GM23338 (cell line): ENCODE measurements at regions not wholly inside any gene's neighbourhood (a gene's known extent, or its start where the extent isn't known, plus 50 kb on each side); places are given as distances from the start of the nearest gene placed in this dataset.

Experiments used
- ATAC-seq: fragments of 200-7000 bp; cut with Tn5 transposase; 3 replicates; pipeline ENCODE4 v1.9.1; 2020
- DNase-seq: peaks from one replicate; pipeline ENCODE4 v3.0.0-alpha.2; 2015; ENCODE audit warnings: low spot score
- H2AFZ ChIP-seq: fragments of 200-600 bp; sonication (generic); 2 replicates; pipeline ENCODE4 v1.8.0; 2016; ENCODE audit warnings: antibody characterized with exemption, mild to moderate bottlenecking, moderate library complexity
- H3F3A ChIP-seq: fragments of 200-600 bp; sonication (generic); replicated peaks from 2 replicates; pipeline ENCODE4 v1.8.0; 2017; ENCODE audit warnings: antibody characterized with exemption, mixed run types, low read depth
- H3K27ac ChIP-seq: fragments of 200-600 bp; sonication (generic); 2 replicates; pipeline ENCODE4 v1.6.1; 2016; ENCODE audit warnings: low read depth
- H3K27me3 ChIP-seq: fragments of 200-600 bp; sonication (generic); 2 replicates; pipeline ENCODE4 v1.8.0; 2016; ENCODE audit warnings: mild to moderate bottlenecking, mixed run types, moderate library complexity; ENCODE audit not compliant: insufficient read depth
- H3K36me3 ChIP-seq: fragments of 200-600 bp; sonication (generic); 2 replicates; pipeline ENCODE4 v1.8.0; 2016; ENCODE audit warnings: mild to moderate bottlenecking; ENCODE audit not compliant: insufficient read depth
- H3K4me1 ChIP-seq: fragments of 200-600 bp; sonication (generic); 2 replicates; pipeline ENCODE4 v1.8.0; 2016; ENCODE audit warnings: mild to moderate bottlenecking, moderate library complexity; ENCODE audit not compliant: insufficient read depth
- H3K4me2 ChIP-seq: fragments of 200-600 bp; sonication (generic); 2 replicates; pipeline ENCODE4 v1.7.1; 2017; ENCODE audit warnings: mixed run types
- H3K4me3 ChIP-seq: fragments of 200-600 bp; sonication (generic); 2 replicates; pipeline ENCODE4 v1.6.1; 2016; ENCODE audit warnings: mixed run types
- H3K79me2 ChIP-seq: fragments of 200-600 bp; sonication (generic); replicated peaks from 2 replicates; pipeline ENCODE4 v1.8.0; 2017; ENCODE audit warnings: mild to moderate bottlenecking; ENCODE audit not compliant: insufficient read depth
- H3K9me2 ChIP-seq: fragments of 200-600 bp; sonication (generic); 2 replicates; pipeline ENCODE4 v1.8.0; 2017; ENCODE audit not compliant: insufficient read depth
- H4K20me1 ChIP-seq: fragments of 200-600 bp; sonication (generic); replicated peaks from 2 replicates; pipeline ENCODE4 v1.8.0; 2017; ENCODE audit warnings: mild to moderate bottlenecking; ENCODE audit not compliant: insufficient read depth
- H3K27ac Mint-ChIP-seq: 2 replicates; pipeline ENCODE4 v1.8.0; 2020; ENCODE audit warnings: inconsistent platforms, mild to moderate bottlenecking, moderate library complexity, mixed read lengths
- H3K27me3 Mint-ChIP-seq: 3 replicates; pipeline ENCODE4 v1.8.0; 2022; ENCODE audit warnings: low read depth, mild to moderate bottlenecking, moderate library complexity, mixed read lengths, inconsistent platforms; ENCODE audit not compliant: insufficient read depth, poor library complexity
- H3K36me3 Mint-ChIP-seq: 3 replicates; pipeline ENCODE4 v1.8.0; 2021; ENCODE audit warnings: low read depth, mild to moderate bottlenecking, inconsistent platforms, moderate library complexity, mixed read lengths
- H3K4me1 Mint-ChIP-seq: 3 replicates; pipeline ENCODE4 v1.8.0; 2020; ENCODE audit warnings: mild to moderate bottlenecking, inconsistent platforms, mixed read lengths
- H3K4me3 Mint-ChIP-seq: 3 replicates; pipeline ENCODE4 v1.8.0; 2021; ENCODE audit warnings: moderate library complexity, mild to moderate bottlenecking, inconsistent platforms, mixed read lengths
- H3K9me3 Mint-ChIP-seq: 3 replicates; pipeline ENCODE4 v1.8.0; 2020; ENCODE audit warnings: moderate library complexity, mild to moderate bottlenecking, inconsistent platforms, mixed read lengths
- CREB1 ChIP-seq: fragments of 250-450 bp; sonication (Bioruptor Pico); IDR thresholded peaks from 2 replicates; pipeline ENCODE4 v1.5.0; 2020; ENCODE audit warnings: low read depth, mild to moderate bottlenecking, moderate library complexity
- CTCF ChIP-seq, 2 experiments: fragments of 200-600 bp in 1 of 2; sonication (generic) in 1 of 2; conservative IDR thresholded peaks; 2 replicates each; pipeline versions ENCODE4 v1.5.1 to v1.6.1; 2016 to 2017; ENCODE audit warnings: antibody characterized with exemption in 2 of 2, low read depth in 2 of 2, mild to moderate bottlenecking in 2 of 2, moderate library complexity in 1 of 2
- EZH2 ChIP-seq: fragments of 200-600 bp; sonication (generic); IDR thresholded peaks from one replicate; pipeline ENCODE4 v1.8.0; 2017; ENCODE audit warnings: antibody characterized with exemption, mild to moderate bottlenecking, low read depth; ENCODE audit not compliant: unreplicated experiment
- EZH2phosphoT487 ChIP-seq: fragments of 200-600 bp; sonication (generic); IDR thresholded peaks from one replicate; pipeline ENCODE4 v1.8.1; 2018; ENCODE audit warnings: antibody characterized with exemption; ENCODE audit not compliant: unreplicated experiment
- JUNB ChIP-seq: IDR thresholded peaks from one replicate; pipeline ENCODE4 v1.6.1; 2016; ENCODE audit warnings: antibody characterized with exemption; ENCODE audit not compliant: unreplicated experiment
- NANOG ChIP-seq: IDR thresholded peaks from 2 replicates; pipeline ENCODE4 v1.6.1; 2016; ENCODE audit warnings: antibody characterized with exemption, borderline replicate concordance
- POLR2AphosphoS5 ChIP-seq: IDR thresholded peaks from 2 replicates; pipeline ENCODE4 v1.6.1; 2016; ENCODE audit warnings: antibody characterized with exemption, low read depth
- REST ChIP-seq: IDR thresholded peaks from one replicate; pipeline ENCODE4 v1.6.1; 2018; ENCODE audit warnings: antibody characterized with exemption; ENCODE audit not compliant: unreplicated experiment
- ZNF114 ChIP-seq: fragments of 250-450 bp; sonication (Bioruptor Pico); IDR thresholded peaks from 2 replicates; pipeline ENCODE4 v1.5.0; 2020; ENCODE audit warnings: mild to moderate bottlenecking, moderate library complexity
- ZNF331 ChIP-seq: fragments of 250-450 bp; sonication (Bioruptor Pico); IDR thresholded peaks from 2 replicates; pipeline ENCODE4 v1.5.0; 2020; ENCODE audit warnings: low read depth, mild to moderate bottlenecking, moderate library complexity
- TF ChIP-seq, protein P1 (sequence below): fragments of 250-450 bp; sonication (Bioruptor Pico); IDR thresholded peaks from 2 replicates; pipeline ENCODE4 v1.5.0; 2020; ENCODE audit warnings: mild to moderate bottlenecking, moderate library complexity

DNA sequence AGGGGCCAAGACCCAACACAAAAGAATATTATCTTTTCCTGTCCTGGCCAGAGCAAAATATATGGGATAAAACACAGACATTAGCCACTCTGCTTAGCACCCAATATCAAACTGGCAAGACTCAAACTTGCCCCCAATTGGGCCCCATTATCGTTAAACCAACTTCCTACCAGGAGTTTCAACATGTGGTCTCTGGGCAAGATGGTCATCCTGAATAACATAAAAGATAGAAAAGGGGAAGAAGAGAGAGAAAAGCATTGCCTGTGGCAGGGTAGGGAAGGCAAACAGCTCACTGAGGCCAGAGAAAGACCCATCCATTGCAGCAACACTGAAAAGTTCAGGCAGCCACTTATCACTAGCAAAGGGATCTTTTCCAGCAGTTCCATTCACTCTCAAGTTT lies 502.1 kb downstream of the KIF2B start (continued):
- TF ChIP-seq REST = no peak

DNA sequence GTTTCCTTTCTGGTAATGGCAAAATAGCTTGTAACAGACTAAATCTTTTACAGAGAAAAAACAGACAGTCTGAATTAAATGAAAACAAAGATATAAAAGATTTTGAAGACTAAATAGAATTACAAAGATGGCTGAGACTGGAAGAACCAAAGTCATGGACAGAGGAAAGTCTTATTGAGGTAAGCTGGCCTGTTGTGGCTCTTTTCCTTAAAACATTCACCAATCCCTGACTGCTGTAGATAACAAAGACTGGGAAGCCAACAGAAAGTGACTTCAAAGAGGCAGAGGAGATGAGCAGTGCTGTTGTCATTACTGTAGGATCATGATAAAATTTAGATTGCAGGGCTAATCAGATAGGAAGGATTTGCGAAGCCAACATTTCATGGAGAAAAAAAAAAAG lies 517.0 kb downstream of the KIF2B start:
- Histone ChIP-seq H3K36me3 (peaks cover 4% of the 10 kb centered on the region; the same call in 1 of the 2 replicates), H3K4me2 (no peak overlapping the region), H3K27ac (no peak overlapping the region), H3K9me2 (0 out of 2 replicates have a peak, but pooled peaks cover 4% of the 10 kb centered on the region), H4K20me1 (no peaks in the 10 kb centered on the region), H3K27me3 (no peaks in the 10 kb centered on the region), H3K4me1 (peaks cover 23% of the 10 kb centered on the region), H2AFZ (no peak overlapping the region), H3F3A (no peaks in the 10 kb centered on the region), H3K79me2 (no peaks in the 10 kb centered on the region; the same call in 1 of the 2 replicates), H3K4me3 (no peak overlapping the region)
- no peak overlapping the region; the same call in 1 of the 2 replicates for H3K27ac Mint-ChIP-seq
- H3K27me3 Mint-ChIP-seq = peaks cover 2% of the 10 kb centered on the region
- ATAC-seq = no peak
- peaks cover 20% of the 10 kb centered on the region for H3K9me3 Mint-ChIP-seq
- no peak overlapping the region for H3K4me3 Mint-ChIP-seq
- H3K36me3 Mint-ChIP-seq = peaks cover 26% of the 10 kb centered on the region
- no peak for DNase-seq
- peaks cover 15% of the 10 kb centered on the region for H3K4me1 Mint-ChIP-seq
- TF ChIP-seq, protein P1, sequence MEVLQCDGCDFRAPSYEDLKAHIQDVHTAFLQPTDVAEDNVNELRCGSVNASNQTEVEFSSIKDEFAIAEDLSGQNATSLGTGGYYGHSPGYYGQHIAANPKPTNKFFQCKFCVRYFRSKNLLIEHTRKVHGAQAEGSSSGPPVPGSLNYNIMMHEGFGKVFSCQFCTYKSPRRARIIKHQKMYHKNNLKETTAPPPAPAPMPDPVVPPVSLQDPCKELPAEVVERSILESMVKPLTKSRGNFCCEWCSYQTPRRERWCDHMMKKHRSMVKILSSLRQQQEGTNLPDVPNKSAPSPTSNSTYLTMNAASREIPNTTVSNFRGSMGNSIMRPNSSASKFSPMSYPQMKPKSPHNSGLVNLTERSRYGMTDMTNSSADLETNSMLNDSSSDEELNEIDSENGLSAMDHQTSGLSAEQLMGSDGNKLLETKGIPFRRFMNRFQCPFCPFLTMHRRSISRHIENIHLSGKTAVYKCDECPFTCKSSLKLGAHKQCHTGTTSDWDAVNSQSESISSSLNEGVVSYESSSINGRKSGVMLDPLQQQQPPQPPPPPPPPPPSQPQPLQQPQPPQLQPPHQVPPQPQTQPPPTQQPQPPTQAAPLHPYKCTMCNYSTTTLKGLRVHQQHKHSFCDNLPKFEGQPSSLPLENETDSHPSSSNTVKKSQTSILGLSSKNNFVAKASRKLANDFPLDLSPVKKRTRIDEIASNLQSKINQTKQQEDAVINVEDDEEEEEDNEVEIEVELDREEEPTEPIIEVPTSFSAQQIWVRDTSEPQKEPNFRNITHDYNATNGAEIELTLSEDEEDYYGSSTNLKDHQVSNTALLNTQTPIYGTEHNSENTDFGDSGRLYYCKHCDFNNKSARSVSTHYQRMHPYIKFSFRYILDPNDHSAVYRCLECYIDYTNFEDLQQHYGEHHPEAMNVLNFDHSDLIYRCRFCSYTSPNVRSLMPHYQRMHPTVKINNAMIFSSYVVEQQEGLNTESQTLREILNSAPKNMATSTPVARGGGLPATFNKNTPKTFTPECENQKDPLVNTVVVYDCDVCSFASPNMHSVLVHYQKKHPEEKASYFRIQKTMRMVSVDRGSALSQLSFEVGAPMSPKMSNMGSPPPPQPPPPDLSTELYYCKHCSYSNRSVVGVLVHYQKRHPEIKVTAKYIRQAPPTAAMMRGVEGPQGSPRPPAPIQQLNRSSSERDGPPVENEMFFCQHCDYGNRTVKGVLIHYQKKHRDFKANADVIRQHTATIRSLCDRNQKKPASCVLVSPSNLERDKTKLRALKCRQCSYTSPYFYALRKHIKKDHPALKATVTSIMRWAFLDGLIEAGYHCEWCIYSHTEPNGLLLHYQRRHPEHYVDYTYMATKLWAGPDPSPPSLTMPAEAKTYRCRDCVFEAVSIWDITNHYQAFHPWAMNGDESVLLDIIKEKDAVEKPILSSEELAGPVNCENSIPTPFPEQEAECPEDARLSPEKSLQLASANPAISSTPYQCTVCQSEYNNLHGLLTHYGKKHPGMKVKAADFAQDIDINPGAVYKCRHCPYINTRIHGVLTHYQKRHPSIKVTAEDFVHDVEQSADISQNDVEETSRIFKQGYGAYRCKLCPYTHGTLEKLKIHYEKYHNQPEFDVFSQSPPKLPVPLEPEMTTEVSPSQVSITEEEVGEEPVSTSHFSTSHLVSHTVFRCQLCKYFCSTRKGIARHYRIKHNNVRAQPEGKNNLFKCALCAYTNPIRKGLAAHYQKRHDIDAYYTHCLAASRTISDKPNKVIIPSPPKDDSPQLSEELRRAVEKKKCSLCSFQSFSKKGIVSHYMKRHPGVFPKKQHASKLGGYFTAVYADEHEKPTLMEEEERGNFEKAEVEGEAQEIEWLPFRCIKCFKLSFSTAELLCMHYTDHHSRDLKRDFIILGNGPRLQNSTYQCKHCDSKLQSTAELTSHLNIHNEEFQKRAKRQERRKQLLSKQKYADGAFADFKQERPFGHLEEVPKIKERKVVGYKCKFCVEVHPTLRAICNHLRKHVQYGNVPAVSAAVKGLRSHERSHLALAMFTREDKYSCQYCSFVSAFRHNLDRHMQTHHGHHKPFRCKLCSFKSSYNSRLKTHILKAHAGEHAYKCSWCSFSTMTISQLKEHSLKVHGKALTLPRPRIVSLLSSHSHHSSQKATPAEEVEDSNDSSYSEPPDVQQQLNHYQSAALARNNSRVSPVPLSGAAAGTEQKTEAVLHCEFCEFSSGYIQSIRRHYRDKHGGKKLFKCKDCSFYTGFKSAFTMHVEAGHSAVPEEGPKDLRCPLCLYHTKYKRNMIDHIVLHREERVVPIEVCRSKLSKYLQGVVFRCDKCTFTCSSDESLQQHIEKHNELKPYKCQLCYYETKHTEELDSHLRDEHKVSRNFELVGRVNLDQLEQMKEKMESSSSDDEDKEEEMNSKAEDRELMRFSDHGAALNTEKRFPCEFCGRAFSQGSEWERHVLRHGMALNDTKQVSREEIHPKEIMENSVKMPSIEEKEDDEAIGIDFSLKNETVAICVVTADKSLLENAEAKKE (CRISPR knock-in tag) = no peak
- no peak for TF ChIP-seq EZH2phosphoT487
- TF ChIP-seq JUNB = no peak
- no peak for TF ChIP-seq CREB1
- TF ChIP-seq NANOG = no peak
- no peak for TF ChIP-seq ZNF331 (CRISPR knock-in tag)
- no peak for TF ChIP-seq EZH2
- no peak for TF ChIP-seq POLR2AphosphoS5
- TF ChIP-seq CTCF (conservative IDR thresholded peaks at IDR 0.05; ENCODE audit: low read depth in 2 of 2) = no peak
- TF ChIP-seq ZNF114 (CRISPR knock-in tag) = no peak
